ENCODE measurements at regions not wholly inside any gene's neighbourhood (a gene's known extent, or its start where the extent isn't known, plus 50 kb on each side); places are given as distances from the start of the nearest gene placed in this dataset.

- TF ChIP-seq CTCF (IDR thresholded peaks at IDR 0.05; ENCODE audit: low read depth, low read length): no peak
- no peaks in the 10 kb centered on the region for H3K4me1 ChIP-seq (ENCODE audit: low read depth)
- no peaks in the 10 kb centered on the region for H3K27me3 ChIP-seq
- H3K4me3 ChIP-seq: no peak overlapping the region
- no peaks in the 10 kb centered on the region for H3K9me3 ChIP-seq (ENCODE audit: low read depth)
- H3K27ac ChIP-seq: no peak overlapping the region
- DNase-seq (ENCODE audit: low read depth in 1 of 2, low spot score in 1 of 2): no peak
- H3K36me3 ChIP-seq: no peaks in the 10 kb centered on the region
These were observed 196.3 kb upstream of the SEMA3A start for GRCh38 chr7:84390845-84391244.

GRCh38 chr7:84389242-84389641, 194.7 kb upstream of the SEMA3A start:
- Histone ChIP-seq H3K36me3 (no peaks in the 10 kb centered on the region), H3K4me3 (no peak overlapping the region), H3K4me1 (ENCODE audit: low read depth) (no peaks in the 10 kb centered on the region), H3K27me3 (no peaks in the 10 kb centered on the region), H3K27ac (no peak overlapping the region), H3K9me3 (ENCODE audit: low read depth) (no peaks in the 10 kb centered on the region)
- no peak for TF ChIP-seq CTCF (IDR thresholded peaks at IDR 0.05; ENCODE audit: low read depth, low read length)
- no peak for DNase-seq (ENCODE audit: low read depth in 1 of 2, low spot score in 1 of 2)

DNA sequence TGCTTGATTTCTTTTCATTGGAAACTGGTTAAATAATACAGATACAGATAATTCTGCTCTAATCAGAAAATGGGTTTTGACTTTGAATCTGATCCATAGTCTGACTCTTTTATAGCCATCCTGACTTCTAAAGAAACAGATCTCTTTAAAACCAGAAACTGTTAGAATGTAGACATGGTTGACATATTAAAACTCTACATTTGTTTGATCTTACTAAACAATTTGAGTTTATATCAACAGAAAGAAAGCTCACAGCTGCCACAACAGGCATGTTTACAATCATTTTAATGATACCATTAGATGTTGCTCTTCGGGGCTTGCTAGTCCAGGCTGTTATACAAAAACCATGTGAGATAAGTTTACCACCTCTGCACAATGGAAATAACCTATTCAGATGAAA, 193.0 kb upstream of the SEMA3A start:
- H3K27me3 ChIP-seq: no peaks in the 10 kb centered on the region
- H3K9me3 ChIP-seq (ENCODE audit: low read depth): no peaks in the 10 kb centered on the region
- no peak for TF ChIP-seq CTCF (IDR thresholded peaks at IDR 0.05; ENCODE audit: low read depth, low read length)
- DNase-seq (ENCODE audit: low read depth in 1 of 2, low spot score in 1 of 2): no peak
- H3K4me1 ChIP-seq (ENCODE audit: low read depth): no peaks in the 10 kb centered on the region
- no peaks in the 10 kb centered on the region for H3K36me3 ChIP-seq
- H3K27ac ChIP-seq: no peak overlapping the region
- H3K4me3 ChIP-seq: no peak overlapping the region

DNA sequence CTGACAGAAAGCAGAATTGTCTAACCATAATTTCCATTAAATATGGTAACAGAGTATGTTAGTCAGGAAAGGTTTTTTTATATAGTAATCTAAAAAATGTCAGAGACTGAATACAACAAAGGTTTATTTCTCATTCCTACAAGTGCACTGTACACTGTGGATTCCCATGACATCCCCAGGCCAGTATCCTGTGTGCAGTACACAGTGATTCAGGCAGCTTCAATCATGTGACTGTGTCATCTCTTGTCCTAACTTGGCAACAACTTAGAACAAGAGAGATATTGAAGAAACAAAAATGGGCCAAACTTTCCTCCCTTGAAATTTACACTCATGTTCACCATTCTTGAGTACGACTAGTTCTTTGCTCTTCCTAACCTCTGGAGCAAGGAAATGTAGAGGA, 189.8 kb upstream of the SEMA3A start:
- H3K4me1 ChIP-seq (ENCODE audit: low read depth): no peaks in the 10 kb centered on the region
- DNase-seq (ENCODE audit: low read depth in 1 of 2, low spot score in 1 of 2): no peak
- no peaks in the 10 kb centered on the region for H3K27me3 ChIP-seq
- H3K27ac ChIP-seq: no peak overlapping the region
- H3K4me3 ChIP-seq: no peak overlapping the region
- TF ChIP-seq CTCF (IDR thresholded peaks at IDR 0.05; ENCODE audit: low read depth, low read length): no peak
- H3K9me3 ChIP-seq (ENCODE audit: low read depth): no peaks in the 10 kb centered on the region
- no peaks in the 10 kb centered on the region for H3K36me3 ChIP-seq

GRCh38 chr7:84379446-84379845, 184.9 kb upstream of the SEMA3A start:
- no peak overlapping the region for H3K4me3 ChIP-seq

More at GRCh38 chr7:84379446-84379845, 184.9 kb upstream of the SEMA3A start:
- Histone ChIP-seq H3K27ac (no peak overlapping the region), H3K9me3 (ENCODE audit: low read depth) (no peaks in the 10 kb centered on the region), H3K27me3 (no peaks in the 10 kb centered on the region), H3K4me1 (ENCODE audit: low read depth) (no peaks in the 10 kb centered on the region), H3K36me3 (no peaks in the 10 kb centered on the region)
- no peak for DNase-seq (ENCODE audit: low read depth in 1 of 2, low spot score in 1 of 2)
- no peak for TF ChIP-seq CTCF (IDR thresholded peaks at IDR 0.05; ENCODE audit: low read depth, low read length)
